A549 (cell line): ENCODE measurements at regions not wholly inside any gene's neighbourhood (a gene's known extent, or its start where the extent isn't known, plus 50 kb on each side); places are given as distances from the start of the nearest gene placed in this dataset.

Experiments used
- ATAC-seq, 2 experiments: fragments of 200-7000 bp in 1 of 2; fragments of >200 bp in 1 of 2; cut with Nextera tagmentation in 1 of 2; cut with Tn5 transposase in 1 of 2; 3 replicates each; pipeline versions ENCODE4 v1.8.0 to v1.9.1; 2018 to 2020; ENCODE audit warnings: mild to moderate bottlenecking in 1 of 2, moderate library complexity in 1 of 2
- CTCF ChIA-PET: fragments of 300-600 bp; sonication (Branson Sonifier 250); formaldehyde crosslinking; extraction: SDS; loops from one replicate; lab custom pipeline; 2021; ENCODE audit warnings: antibody characterized with exemption, inconsistent platforms; lab: Yijun Ruan, JAX
- POLR2A ChIA-PET: fragments of 350-600 bp; formaldehyde crosslinking; extraction: SDS; loops from one replicate; lab custom pipeline; 2021; ENCODE audit warnings: antibody characterized with exemption, inconsistent platforms; lab: Yijun Ruan, JAX
- DNase-seq, 2 experiments: peaks; one replicate each; pipeline versions ENCODE4 v3.0.0 to v3.0.0-alpha.2; 2011 to 2016; ENCODE audit warnings: low read depth in 1 of 2, low spot score in 1 of 2
- FAIRE-seq: peaks from 2 replicates; lab custom pipeline; 2011; peaks lifted over from hg19 to GRCh38; lab: Jason Lieb, UNC
- H3K27ac ChIP-seq, 2 experiments: fragments of >200 bp; sonication (Bioruptor Twin); formaldehyde crosslinking; 3 replicates each; pipeline ENCODE4 v1.5.1; 2016 to 2017
- H3K4me1 ChIP-seq: fragments of >200 bp; sonication (Bioruptor Twin); formaldehyde crosslinking; 3 replicates; pipeline ENCODE4 v1.6.1; 2016
- H3K4me2 ChIP-seq: fragments of >200 bp; sonication (Bioruptor Twin); formaldehyde crosslinking; 3 replicates; pipeline ENCODE4 v1.6.1; 2016
- H3K4me3 ChIP-seq: fragments of >200 bp; sonication (Bioruptor Twin); formaldehyde crosslinking; 3 replicates; pipeline ENCODE4 v1.5.1; 2016
- H3K9me3 ChIP-seq: fragments of >200 bp; sonication (Bioruptor Twin); formaldehyde crosslinking; 3 replicates; pipeline ENCODE4 v1.6.1; 2016
- CBX2 ChIP-seq: fragments of 200-600 bp; sonication (generic); IDR thresholded peaks from 2 replicates; pipeline ENCODE4 v1.6.1; 2016; ENCODE audit warnings: low read depth, mild to moderate bottlenecking, borderline replicate concordance
- CEBPB ChIP-seq, 2 experiments: fragments of >200 bp in 1 of 2; sonication (Bioruptor Twin) in 1 of 2; formaldehyde crosslinking in 1 of 2; IDR thresholded peaks; 2 replicates each; pipeline ENCODE4 v1.6.1; 2012 to 2016
- CHD2 ChIP-seq: fragments of 150-350 bp; IDR thresholded peaks from 2 replicates; pipeline ENCODE4 v1.6.1; 2014; ENCODE audit warnings: low read length; ENCODE audit not compliant: partially characterized antibody
- CHD4 ChIP-seq: fragments of 200-600 bp; sonication (generic); IDR thresholded peaks from 2 replicates; pipeline ENCODE4 v1.6.1; 2016; ENCODE audit warnings: antibody characterized with exemption, mild to moderate bottlenecking, borderline replicate concordance
- CTCF ChIP-seq: fragments of >200 bp; sonication (Bioruptor Twin); formaldehyde crosslinking; IDR thresholded peaks from 3 replicates; pipeline ENCODE4 v1.5.1; 2016
- EHMT2 ChIP-seq: fragments of 200-600 bp; sonication (generic); IDR thresholded peaks from 2 replicates; pipeline ENCODE4 v1.6.1; 2016; ENCODE audit warnings: antibody characterized with exemption, low read depth, mild to moderate bottlenecking, moderate library complexity
- FOSB ChIP-seq: fragments of 250-450 bp; sonication (Bioruptor Pico); IDR thresholded peaks from 2 replicates; pipeline ENCODE4 v1.5.0; 2020; ENCODE audit warnings: mild to moderate bottlenecking, moderate library complexity
- FOXS1 ChIP-seq: fragments of 250-450 bp; sonication (Bioruptor Pico); IDR thresholded peaks from 2 replicates; pipeline ENCODE4 v1.5.0; 2020; ENCODE audit warnings: mild to moderate bottlenecking, moderate library complexity
- GATA3 ChIP-seq: IDR thresholded peaks from 2 replicates; pipeline ENCODE4 v1.6.1; 2012; ENCODE audit warnings: borderline replicate concordance
- HDAC2 ChIP-seq: fragments of 200-600 bp; sonication (generic); IDR thresholded peaks from 2 replicates; pipeline ENCODE4 v1.6.1; 2016
- HOXB5 ChIP-seq: fragments of 250-450 bp; sonication (Bioruptor Pico); IDR thresholded peaks from 2 replicates; pipeline ENCODE4 v1.5.0; 2020; ENCODE audit warnings: mild to moderate bottlenecking, moderate library complexity
- KDM1A ChIP-seq: fragments of 200-600 bp; sonication (generic); IDR thresholded peaks from 2 replicates; pipeline ENCODE4 v1.6.1; 2016; ENCODE audit warnings: low read depth, mild to moderate bottlenecking
- MYC ChIP-seq: IDR thresholded peaks from 2 replicates; pipeline ENCODE4 v1.6.1; 2012; ENCODE audit warnings: mild to moderate bottlenecking, inconsistent platforms, low read length, improper control_type of control experiment, borderline replicate concordance
- NFE2L2 ChIP-seq: fragments of 150-350 bp; conservative IDR thresholded peaks from 2 replicates; pipeline ENCODE4 v1.6.1; 2014; ENCODE audit warnings: low read length
- POLR2A ChIP-seq: IDR thresholded peaks from 2 replicates; pipeline ENCODE4 v1.6.1; 2012; ENCODE audit warnings: mild to moderate bottlenecking, low read length
- POLR2AphosphoS2 ChIP-seq: conservative IDR thresholded peaks from 2 replicates; pipeline ENCODE4 v1.6.1; 2012; ENCODE audit warnings: low read length, improper control_type of control experiment, inconsistent platforms
- RARB ChIP-seq: fragments of 250-450 bp; sonication (Bioruptor Pico); IDR thresholded peaks from 2 replicates; pipeline ENCODE4 v1.8.0; 2021; ENCODE audit warnings: mild to moderate bottlenecking, moderate library complexity
- RFX5 ChIP-seq: fragments of 450-650 bp; IDR thresholded peaks from 2 replicates; pipeline ENCODE4 v1.7.1; 2014; ENCODE audit warnings: antibody characterized with exemption, mild to moderate bottlenecking, moderate library complexity
- RNF2 ChIP-seq: fragments of 200-600 bp; sonication (generic); IDR thresholded peaks from 2 replicates; pipeline ENCODE4 v1.6.1; 2016; ENCODE audit warnings: low read depth, mild to moderate bottlenecking, antibody characterized with exemption, moderate library complexity, borderline replicate concordance
- TFCP2L1 ChIP-seq: fragments of 250-450 bp; sonication (Bioruptor Pico); IDR thresholded peaks from 2 replicates; pipeline ENCODE4 v1.5.0; 2021; ENCODE audit warnings: mild to moderate bottlenecking
- TP53 ChIP-seq: fragments of 250-450 bp; sonication (Bioruptor Pico); IDR thresholded peaks from 2 replicates; pipeline ENCODE4 v1.5.0; 2021; ENCODE audit warnings: mild to moderate bottlenecking, moderate library complexity
- ZC3H11A ChIP-seq: fragments of 450-650 bp; IDR thresholded peaks from 2 replicates; pipeline ENCODE4 v1.6.1; 2014; ENCODE audit warnings: antibody characterized with exemption, mild to moderate bottlenecking
- ZFP36 ChIP-seq: fragments of 450-650 bp; IDR thresholded peaks from 2 replicates; pipeline ENCODE4 v1.6.1; 2014; ENCODE audit warnings: borderline replicate concordance; ENCODE audit not compliant: partially characterized antibody
- WGBS: methylation state at CpG from one replicate; pipeline ENCODE4 v1.1.6; 2017; ENCODE audit errors: missing lambda C conversion rate; 5-methylcytosine and 5-hydroxymethylcytosine counted together
- TF ChIP-seq, protein P1 (sequence below): fragments of 450-650 bp; IDR thresholded peaks from 2 replicates; pipeline ENCODE4 v1.6.1; 2014; ENCODE audit warnings: antibody characterized with exemption
- TF ChIP-seq, protein P2 (sequence below): fragments of 200-600 bp; sonication (generic); IDR thresholded peaks from 2 replicates; pipeline ENCODE4 v1.6.1; 2016; ENCODE audit warnings: antibody characterized with exemption, mild to moderate bottlenecking, moderate library complexity

- FAIRE-seq = no peak
- 0% methylated on average over 1 of the region's 1 CpG for WGBS
- Histone ChIP-seq H3K4me2 (no peak overlapping the region), H3K4me1 (no peaks in the 10 kb centered on the region), H3K27ac (no peak overlapping the region), H3K4me3 (no peak overlapping the region), H3K9me3 (no peaks in the 10 kb centered on the region)
- no peak for DNase-seq
- TF ChIP-seq CBX2 (no peak), POLR2AphosphoS2 (no peak), POLR2A (no peak), RFX5 (no peak), FOXS1 (CRISPR knock-in tag) (no peak), FOSB (no peak), TP53 (no peak), HOXB5 (CRISPR knock-in tag) (no peak), KDM1A (no peak), HDAC2 (no peak), NFE2L2 (no peak), EHMT2 (no peak), ZC3H11A (no peak), TFCP2L1 (CRISPR knock-in tag) (no peak), CTCF (no peak), CHD4 (no peak), CHD2 (no peak)
- CTCF ChIA-PET = no interaction called here
- POLR2A ChIA-PET = no interaction called here
- no peak for ATAC-seq
Observed at GRCh38 chr14:62185078-62185477, 422.9 kb downstream of the SNAPC1 start.

DNA sequence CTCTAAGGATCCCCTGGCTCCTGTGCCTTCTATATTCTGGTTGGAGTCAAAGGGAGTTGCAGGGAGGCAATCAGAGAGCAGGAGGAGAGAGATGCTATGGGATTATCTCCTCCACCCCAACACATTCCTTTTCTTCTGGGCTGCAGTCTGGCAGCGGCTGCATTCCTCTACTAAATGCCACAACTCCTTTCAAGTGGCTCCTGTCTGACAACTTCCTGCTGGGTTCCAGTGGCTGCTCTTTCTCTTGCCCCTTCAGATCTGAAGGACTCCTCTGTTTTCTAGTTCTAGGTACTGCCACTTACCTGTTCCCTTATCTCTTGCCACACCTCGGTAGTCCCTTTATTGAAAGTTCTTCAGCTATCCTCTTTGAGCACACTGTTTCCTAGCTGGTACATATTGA is 425.0 kb downstream of the SNAPC1 start:
- ChIA-PET POLR2A (no interaction called here), CTCF (interaction anchor here (0.6 kb wide), 2 partner anchors 8 to 1122 kb away, joined by 3 to 4 read pairs; no protein-coding TSS in a partner anchor)
- H3K4me1 ChIP-seq = no peaks in the 10 kb centered on the region
- ATAC-seq = no peak
- H3K4me2 ChIP-seq = no peak overlapping the region
- H3K4me3 ChIP-seq = no peak overlapping the region
- H3K9me3 ChIP-seq = no peaks in the 10 kb centered on the region
- H3K27ac ChIP-seq = no peak overlapping the region
- TF ChIP-seq, protein P1, sequence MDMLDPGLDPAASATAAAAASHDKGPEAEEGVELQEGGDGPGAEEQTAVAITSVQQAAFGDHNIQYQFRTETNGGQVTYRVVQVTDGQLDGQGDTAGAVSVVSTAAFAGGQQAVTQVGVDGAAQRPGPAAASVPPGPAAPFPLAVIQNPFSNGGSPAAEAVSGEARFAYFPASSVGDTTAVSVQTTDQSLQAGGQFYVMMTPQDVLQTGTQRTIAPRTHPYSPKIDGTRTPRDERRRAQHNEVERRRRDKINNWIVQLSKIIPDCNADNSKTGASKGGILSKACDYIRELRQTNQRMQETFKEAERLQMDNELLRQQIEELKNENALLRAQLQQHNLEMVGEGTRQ = no peak
- TF ChIP-seq ZFP36 = no peak
- TF ChIP-seq MYC = no peak
- no peak for TF ChIP-seq RNF2
- TF ChIP-seq CEBPB (IDR thresholded peaks at IDR 0.05) = no peak
- TF ChIP-seq GATA3 = no peak
- no peak for TF ChIP-seq TFCP2L1 (CRISPR knock-in tag)
- TF ChIP-seq, protein P2, sequence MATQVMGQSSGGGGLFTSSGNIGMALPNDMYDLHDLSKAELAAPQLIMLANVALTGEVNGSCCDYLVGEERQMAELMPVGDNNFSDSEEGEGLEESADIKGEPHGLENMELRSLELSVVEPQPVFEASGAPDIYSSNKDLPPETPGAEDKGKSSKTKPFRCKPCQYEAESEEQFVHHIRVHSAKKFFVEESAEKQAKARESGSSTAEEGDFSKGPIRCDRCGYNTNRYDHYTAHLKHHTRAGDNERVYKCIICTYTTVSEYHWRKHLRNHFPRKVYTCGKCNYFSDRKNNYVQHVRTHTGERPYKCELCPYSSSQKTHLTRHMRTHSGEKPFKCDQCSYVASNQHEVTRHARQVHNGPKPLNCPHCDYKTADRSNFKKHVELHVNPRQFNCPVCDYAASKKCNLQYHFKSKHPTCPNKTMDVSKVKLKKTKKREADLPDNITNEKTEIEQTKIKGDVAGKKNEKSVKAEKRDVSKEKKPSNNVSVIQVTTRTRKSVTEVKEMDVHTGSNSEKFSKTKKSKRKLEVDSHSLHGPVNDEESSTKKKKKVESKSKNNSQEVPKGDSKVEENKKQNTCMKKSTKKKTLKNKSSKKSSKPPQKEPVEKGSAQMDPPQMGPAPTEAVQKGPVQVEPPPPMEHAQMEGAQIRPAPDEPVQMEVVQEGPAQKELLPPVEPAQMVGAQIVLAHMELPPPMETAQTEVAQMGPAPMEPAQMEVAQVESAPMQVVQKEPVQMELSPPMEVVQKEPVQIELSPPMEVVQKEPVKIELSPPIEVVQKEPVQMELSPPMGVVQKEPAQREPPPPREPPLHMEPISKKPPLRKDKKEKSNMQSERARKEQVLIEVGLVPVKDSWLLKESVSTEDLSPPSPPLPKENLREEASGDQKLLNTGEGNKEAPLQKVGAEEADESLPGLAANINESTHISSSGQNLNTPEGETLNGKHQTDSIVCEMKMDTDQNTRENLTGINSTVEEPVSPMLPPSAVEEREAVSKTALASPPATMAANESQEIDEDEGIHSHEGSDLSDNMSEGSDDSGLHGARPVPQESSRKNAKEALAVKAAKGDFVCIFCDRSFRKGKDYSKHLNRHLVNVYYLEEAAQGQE = no peak
- TF ChIP-seq RARB (CRISPR knock-in tag) = no peak
- FAIRE-seq = no peak
- DNase-seq = no peak
- 2% methylated on average over 2 of the region's 2 CpGs for whole genome bisulfite sequencing
